SK-N-SH treated with all-trans-retinoic acid at 6 μM for 48 hours (cell line): ENCODE measurements at regions not wholly inside any gene's neighbourhood (a gene's known extent, or its start where the extent isn't known, plus 50 kb on each side); places are given as distances from the start of the nearest gene placed in this dataset.

Experiments used
- CSRNP3 ChIP-seq: fragments of 250-450 bp; sonication (Bioruptor Pico); IDR thresholded peaks from 2 replicates; pipeline ENCODE4 v1.5.1; 2021; ENCODE audit warnings: mild to moderate bottlenecking, moderate library complexity
- ISL1 ChIP-seq: fragments of 250-450 bp; sonication (Bioruptor Pico); IDR thresholded peaks from 2 replicates; pipeline ENCODE4 v2.1.2; 2022; ENCODE audit warnings: mild to moderate bottlenecking, moderate library complexity
- PPARA ChIP-seq: fragments of 250-450 bp; sonication (Bioruptor Pico); IDR thresholded peaks from 2 replicates; pipeline ENCODE4 v1.5.0; 2020; ENCODE audit warnings: mild to moderate bottlenecking, borderline replicate concordance
- ZFP30 ChIP-seq: fragments of 450-650 bp; formaldehyde crosslinking; IDR thresholded peaks from 2 replicates; pipeline ENCODE4 v1.5.0; 2022; ENCODE audit warnings: mild to moderate bottlenecking, moderate library complexity

DNA sequence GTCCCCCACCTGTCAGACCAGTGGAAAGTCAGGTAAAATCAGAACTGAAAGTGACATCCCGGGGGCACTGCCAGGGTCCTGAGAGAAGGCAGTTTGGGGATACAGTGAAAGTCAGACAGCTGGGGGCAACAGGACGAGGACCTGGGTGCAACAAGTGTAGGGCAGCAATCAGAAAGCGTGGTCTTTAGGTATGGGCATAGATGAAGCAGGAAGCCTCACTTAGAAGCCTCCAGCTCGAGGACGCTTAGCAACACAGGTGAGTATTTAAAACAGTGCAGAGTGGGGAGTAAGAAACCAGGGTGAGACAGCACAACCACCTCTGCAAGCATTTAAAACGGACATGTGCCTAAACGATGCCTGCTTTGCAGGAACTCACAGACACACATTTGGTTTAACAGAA, 64.6 kb upstream of the POU2AF1 start:
- TF ChIP-seq ZFP30 (no peak), PPARA (CRISPR knock-in tag) (no peak), CSRNP3 (no peak), ISL1 (CRISPR knock-in tag) (no peak)
